Bone marrow (tissue), 2 donors: ENCODE measurements at regions not wholly inside any gene's neighbourhood (a gene's known extent, or its start where the extent isn't known, plus 50 kb on each side); places are given as distances from the start of the nearest gene placed in this dataset.
"Not testable (repeated sequence)": the region's sequence is repeated elsewhere in the genome, so short reads cannot be mapped to it uniquely, and the experiment has no call there.

ENCODE experiments used
- DNase-seq, 2 donors: peaks; one replicate each; lab custom pipeline; 2025; lab: John Stamatoyannopoulos, UW

DNA sequence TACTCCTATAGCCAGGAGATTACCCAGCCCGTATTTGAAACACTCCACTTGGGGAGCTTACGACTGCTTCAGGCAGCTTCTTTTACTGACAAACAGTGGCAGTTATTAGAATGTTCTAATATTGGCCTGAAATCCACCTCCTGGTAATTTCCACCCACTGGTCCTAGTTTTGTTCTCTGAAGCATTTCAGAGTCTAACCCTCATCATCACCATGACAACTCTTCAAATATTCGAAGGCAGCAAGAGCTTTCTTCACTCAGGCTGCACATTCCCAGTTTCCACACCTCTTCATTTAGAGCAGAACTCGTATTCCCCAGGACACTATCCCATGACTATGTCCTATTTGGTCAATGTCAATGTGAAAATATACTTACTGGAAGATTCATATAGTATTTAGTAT lies 325.6 kb downstream of the UBE3D start:
- DNase-seq = no peak

DNA sequence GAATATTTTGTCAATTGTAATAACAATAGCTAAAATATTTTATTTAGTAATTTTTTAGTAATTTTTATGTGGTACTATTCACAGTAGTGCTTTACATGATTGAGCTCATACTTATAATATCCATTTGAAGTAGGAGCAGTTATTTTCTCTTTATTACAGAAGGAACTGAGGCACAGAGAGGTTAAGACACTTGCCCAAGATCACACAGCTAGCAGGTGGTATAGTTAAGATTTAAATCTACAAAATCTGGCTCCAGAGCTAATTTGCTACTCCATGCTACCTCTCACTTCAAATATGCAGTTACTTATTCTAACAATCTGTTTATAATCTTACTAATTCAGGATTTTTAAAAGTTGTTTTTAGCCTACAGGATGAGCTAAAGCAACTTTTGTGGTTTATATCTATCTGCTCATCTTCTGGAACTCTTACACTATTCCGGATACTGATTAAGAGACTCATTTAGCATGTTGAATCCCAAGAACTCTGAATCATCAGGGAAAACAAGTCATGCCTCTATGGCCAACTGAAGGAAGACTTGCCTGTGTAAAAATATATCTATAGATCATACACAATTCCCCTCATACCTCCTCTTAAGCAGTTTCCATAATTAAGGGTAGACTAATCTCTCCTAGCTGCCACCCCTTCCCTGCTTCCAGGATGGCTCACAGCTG lies 324.2 kb downstream of the UBE3D start:
- DNase-seq = no peak

DNA sequence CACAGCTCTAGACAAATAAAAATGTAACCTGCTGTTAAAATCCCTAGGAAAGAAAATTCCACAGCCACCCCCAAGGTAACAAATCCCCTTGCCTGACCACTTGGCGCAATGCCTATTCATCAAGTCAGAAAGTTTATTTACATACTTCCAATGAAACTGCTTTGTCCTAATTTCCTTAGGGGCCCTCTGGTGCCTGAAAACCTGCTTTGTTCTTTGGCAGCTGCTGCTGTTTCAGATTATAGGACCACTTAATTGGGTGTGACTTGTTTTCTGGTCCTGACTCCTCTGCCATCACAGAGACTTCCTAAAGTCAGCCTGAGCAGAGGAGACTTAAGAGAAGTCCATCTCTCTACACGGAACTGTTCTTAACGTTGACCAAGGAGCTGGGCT lies 323.6 kb downstream of the UBE3D start:
- no peak for DNase-seq

DNA sequence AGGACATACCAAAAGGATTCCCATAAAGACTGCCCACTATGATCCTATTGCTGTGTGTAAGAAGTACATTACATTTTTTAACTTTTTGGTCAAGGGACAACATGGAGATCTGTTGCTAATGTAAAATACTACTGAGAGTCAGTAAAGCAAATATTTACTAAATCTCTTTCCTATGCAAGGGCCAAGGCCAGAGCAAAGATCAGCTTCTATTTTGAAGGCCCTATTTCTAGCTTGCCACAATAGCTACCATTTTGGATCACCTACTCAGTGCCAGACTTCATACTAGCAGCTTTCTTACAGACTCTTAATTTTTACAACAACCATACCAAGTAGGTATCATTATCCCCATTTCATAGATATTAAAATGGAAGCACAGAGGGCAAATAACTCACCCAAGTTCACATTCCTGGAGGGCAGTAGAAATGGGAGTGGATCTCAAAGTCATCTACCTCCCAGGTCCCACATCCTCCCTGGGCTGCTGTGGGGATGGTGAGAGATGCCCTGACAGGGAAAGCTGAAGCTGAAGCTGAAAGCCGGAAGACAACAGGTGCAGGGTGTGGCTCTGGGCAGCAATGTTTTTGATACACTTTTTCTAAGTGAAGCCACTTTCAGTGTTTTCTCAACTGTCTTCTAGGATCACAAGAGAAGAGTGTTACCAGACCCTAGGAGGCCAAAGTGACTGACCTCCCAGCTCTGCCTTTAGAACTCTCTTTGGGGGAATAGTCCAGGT lies 321.2 kb downstream of the UBE3D start:
- no peak for DNase-seq

DNA sequence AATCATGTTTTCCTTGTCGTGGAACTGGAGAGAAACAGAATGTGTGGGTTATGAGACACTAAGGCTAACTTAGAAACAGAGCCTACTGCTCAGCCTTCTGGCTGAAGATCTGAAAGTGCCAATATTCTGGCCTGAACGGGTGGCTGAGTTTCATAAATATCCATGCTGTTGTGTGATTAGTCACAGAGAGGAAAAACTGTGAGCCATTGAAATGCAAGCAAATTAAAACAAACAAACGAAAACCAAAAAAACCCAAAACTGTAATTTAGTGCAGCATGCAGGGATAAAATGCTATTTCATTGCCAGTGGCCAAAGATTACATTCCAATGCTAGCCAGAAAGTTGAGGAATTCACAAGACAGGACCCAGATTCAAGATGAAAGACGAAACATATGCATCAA lies 315.1 kb downstream of the UBE3D start:
- DNase-seq = no peak

DNA sequence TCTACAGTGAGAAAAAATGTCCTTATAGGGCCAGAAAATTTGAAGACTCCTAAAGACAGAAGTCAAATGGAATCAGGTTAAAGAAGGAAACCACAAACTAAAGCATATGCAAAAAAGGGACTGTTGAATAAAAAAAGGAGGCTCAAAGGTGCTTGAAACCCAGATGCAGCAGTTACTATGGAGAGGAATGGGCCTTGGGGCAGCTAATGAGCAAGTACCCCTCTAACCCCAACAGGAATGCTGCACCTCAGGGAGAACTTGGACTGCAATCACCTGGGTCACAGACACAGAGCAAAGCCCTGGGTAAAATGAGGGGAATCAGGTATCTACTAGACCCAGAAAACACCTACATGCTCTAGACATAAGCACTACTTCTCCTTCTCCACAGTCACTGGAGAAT lies 313.9 kb downstream of the UBE3D start:
- no peak for DNase-seq

DNA sequence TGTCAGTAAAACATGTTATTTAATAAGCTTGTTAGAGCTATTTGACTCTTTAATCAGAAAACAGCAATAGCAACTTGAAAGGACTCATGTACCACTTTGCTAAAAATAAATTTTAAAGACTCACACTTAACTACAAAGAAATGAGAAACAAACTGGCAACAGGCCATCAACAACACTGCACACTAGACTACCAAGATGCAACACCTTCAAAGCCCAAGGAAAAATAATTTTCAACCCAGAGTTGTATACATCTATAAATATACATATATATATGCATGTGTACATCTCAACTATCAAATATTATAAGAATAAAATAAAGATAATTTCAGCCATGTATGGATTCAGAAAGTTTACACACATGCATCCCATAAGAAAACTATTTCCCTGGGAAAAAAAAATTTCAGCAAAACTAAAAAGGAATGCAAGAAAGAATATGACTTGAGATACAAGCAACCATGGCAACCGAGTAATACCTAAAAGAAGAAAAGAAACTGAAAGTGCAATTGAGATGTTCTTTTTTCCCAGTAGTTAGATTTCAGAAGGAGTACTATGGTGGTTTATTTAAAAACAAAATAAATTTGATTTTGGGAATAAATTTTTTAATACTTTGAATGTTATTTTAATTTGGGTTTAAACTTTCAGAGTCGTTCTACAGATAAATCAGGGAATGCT lies 303.8 kb downstream of the UBE3D start:
- DNase-seq = no peak

DNA sequence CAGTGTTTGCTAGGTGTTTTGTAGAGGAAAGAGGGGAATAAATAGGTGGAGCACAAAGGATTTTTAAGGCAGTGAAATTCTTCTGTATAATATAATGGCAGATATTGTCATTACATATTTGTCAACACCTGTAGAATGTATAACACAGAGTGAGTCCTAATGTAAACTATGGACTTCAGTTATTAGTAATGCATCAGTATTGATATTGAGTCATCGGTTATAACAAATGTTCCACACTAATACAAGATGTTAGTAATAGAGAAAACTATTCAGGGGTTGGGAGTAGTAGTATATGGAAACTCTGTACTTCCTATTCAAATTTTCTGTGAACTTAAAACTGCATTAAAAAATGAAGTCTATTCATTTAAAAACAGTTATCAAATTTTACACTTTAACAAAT lies 299.2 kb downstream of the UBE3D start:
- no peak for DNase-seq

DNA sequence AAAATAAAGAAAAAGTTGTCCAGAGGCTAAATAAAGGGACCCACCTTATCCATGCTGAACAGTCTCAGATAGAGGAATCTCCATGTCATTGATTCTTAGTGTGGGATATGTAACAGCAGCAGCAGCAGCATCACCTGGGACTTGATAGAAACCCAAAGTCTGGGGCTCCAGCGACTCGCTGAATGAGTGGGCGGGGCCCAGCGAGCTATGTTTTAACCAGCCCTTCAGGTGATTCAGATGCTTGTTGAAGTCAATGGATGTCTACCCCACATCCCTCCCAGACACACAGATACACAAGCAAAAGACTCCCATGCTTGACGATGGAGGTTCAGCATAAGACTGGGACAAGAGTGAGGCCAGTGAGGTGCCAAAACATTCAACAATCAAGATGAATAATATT lies 298.6 kb downstream of the UBE3D start:
- DNase-seq = no peak

DNA sequence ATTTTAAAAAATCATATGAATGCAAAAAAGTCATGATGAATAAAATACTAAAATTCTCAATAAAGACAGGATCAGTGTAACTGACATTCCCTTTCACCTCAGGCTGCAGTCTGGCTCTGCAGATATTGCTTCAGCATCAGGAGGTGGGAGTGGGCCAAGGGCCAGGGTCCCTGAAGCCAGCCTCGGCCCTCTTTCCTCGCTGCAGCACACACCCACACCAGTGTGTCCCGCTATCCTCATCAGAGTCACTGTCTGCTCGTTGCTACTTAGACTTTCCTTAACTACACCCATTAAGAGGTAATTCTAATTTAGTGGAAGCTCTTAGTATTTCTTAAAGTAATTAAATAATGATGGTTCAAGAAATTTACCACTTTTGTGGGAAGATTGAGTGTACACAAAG lies 298.2 kb downstream of the UBE3D start:
- no peak for DNase-seq

DNA sequence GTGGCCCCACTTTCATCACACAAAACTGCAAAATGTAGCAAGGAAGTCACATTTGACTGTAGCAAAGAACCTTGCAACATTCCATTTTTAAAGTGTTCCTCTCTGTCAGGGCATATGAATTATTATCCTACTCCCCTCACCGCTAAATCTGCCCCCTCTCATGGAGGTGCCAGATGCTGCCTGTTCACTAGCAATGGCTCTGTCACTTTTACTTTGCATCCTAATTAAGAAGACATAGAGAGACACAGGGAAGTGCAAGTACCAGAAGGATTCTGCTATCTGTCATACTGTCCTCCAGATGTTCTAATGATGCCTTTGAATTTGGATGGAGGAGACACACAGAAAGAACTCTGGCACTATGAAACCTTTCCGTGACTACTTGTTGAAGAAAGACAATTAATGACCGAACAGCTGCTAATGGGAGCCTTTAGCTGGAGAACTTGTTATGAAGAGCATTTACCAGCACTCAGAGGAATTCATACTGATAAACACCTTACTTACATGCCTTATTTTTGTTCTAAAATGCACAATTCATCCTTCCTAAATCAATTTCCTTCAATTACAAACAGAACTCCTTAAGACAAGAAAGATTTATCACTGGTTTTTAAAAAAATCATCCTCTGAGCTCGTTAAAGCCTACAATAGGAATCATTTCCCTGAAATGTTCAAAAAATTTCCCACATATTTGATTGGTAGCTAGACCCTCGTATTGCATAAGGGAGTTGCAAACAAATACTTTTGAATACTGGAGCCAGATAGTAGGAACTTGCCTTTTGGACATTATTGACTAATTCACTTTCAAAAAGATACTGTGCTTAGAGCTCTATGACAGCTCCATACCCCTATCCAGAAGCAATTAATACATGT lies 292.6 kb downstream of the UBE3D start:
- DNase-seq = no peak

DNA sequence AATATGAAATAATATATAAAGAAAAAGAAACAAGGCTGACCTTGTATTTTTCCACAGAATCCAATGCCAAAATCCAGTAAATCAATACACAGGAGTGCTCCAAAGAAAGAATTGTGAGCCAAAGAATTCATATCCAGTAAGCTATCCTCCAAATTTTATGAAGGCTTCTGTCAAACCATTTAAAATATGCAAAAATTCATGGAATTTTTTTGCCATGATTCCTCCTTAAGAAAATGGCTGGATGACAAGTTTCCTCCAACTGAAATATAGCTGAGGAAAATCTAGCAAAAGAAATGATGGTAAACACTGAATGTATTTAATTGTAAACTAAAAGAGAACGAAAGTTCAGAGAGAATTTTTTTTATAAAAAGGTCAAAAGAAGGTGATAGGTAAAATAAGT lies 290.3 kb downstream of the UBE3D start:
- no peak for DNase-seq

DNA sequence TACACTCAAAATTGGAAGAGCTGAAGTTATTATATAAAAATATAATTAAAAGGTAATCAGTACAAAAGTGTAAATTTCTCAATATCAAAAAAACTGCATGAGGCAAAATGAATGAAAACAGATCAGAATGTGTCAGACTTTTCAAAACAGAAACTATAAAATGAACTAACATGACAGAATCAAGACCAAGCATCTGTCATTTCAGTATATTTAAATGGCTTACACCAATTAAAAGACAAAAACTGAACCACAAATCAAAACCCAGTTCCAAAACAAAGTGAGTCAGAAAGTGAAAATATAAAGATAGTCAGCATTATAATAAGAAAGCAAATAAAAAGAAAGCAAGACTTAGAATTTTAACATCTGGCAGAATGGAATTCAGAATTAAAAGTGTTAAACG lies 289.7 kb downstream of the UBE3D start:
- DNase-seq = no peak

DNA sequence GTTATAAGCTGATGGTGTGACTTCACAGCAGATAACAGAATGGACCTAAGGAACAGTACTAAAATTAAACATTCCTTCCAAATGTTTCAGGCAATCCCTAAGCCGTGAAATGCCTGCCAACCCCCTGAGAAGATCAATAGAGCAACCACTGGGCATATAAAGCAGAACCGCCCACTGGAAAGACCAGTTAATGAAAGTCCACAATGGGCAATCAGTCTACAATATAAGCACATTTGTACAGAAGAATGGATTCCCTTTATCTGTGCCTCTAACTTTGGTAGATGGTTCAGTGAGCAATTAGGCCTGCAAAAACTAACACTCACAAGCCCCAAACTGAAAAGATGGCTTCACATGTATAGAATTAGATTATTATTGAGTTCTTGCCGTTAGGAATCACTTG lies 286.6 kb downstream of the UBE3D start:
- DNase-seq = no peak

DNA sequence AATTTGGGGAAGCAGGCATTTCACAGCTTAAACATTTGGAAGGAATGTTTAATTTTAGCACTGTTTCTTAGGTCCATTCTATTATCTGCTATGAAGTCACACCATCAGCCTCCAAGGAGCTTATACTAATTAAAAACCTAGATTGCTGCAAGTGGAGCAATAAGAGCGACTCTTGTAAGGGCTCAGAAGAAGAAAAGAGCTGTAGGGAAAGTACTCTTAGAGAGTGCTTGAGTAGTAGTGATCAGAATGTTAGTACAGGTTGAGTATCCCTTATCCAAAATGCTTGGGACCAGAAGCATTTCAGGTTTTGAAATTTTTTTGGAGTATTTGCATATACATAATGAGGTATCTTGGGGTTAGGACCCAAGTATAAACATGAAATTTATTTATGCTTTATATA lies 285.3 kb downstream of the UBE3D start:
- DNase-seq = no peak

DNA sequence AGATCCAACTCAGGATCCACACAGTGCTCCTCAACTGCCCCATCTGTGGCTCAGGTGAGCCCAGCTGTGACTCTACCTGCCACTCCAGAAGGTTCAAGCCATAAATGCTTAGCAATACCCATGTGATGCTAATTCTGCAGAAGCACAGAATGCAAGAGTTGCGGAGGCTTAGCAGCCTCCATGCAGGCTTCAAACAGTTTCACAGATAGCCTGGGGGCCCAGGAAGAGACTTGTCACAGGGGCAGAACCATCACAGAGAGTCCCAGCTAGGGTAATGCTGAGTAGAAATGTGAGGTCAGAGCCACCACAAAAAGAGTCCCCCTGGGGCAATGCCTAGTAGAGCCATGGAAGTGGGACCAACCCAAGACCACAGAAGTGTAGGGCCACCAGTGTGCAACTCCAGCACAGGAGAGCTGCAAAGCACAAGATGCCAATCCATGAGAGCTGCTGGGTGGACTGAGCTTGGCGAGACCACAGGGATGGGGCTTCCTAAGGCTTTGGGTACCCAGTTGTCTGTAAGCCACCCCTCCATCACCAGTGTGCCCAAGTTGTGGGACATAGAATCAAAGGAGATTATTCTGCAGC lies 283.9 kb downstream of the UBE3D start:
- DNase-seq = no peak

DNA sequence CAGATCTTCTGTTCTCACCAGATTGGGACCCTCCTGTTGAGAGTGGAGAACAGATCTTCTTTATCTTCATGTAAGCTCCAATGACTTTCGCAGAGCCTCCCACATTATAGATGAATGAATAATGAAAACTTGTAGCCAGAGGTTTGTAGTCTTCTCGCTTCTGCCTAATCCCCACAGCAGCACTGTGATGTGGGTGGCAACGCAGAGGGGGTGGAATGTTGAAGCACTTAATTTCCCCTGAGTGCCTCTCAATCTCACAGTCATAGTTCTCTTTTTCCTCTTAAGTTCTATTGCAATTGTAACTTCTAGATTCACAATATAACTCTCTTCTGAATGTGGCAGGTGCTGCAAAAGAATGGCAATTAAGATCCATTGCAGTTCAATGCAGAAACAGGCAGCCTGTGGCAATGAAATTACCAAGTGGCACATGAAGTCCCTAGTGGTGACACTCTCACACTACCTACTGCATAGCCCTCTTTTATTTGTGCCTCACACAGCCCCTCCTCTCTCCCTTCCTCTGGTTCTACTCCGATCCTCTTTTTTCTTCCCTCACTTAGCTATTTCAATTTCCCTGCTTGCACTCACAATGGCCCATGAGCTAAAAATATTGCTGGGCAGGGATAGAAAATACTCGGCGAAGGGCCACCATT lies 281.9 kb downstream of the UBE3D start:
- no peak for DNase-seq

DNA sequence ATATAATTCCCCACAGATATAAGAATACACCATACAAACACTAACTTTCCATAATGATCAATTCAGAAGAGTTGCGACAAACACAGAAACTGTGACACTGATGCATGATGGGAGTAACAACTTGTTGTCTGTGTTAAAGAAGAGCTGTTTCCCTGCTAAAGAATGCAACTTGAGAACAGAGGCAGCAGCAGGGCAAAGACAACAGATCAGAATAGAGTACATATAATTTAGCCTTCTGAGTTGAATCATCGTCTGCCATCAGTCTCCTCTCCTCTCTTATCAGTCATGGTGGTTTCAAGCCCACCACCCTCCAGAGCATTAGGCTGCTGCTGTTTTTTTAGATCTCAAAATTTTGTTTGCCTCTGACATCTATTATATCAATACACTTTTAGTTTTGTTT lies 280.4 kb downstream of the UBE3D start:
- DNase-seq = no peak

DNA sequence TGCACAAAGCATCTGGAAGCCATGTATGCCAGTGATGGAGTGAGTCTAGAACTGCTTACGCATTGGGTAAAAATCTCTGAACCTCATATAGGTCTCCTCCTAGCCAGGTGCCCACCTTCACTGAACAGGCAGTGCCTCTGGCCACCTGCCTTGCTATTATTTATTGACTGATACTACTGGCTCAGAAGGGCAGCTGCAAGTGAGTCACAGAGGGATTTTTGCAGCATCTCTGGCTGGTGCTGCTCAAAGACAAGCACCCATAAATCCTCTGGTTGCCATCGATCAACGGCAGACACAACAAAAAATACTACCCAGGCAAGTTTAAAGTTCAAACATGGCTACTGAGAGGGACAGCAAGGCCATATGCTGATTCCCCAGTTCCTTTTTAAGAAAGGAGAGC lies 279.4 kb downstream of the UBE3D start:
- no peak for DNase-seq

DNA sequence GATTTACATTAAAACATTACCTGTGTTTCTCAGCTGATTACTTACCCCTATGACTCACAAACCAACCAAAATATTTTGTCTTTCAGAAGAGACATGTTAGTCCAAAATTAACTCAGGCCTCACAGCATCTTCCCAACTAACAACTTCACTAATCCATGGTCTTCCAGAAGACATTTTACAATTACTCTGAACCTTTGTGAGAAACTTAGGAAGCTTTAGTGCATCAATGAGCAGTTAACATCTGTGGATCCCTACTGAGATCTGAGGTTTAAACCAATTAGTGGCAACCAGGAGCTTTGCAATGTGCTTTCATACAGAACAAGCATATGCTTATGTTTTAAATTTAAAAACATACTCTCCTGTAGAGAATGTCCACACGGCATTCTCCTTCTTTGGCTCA lies 269.7 kb downstream of the UBE3D start:
- DNase-seq = no peak

DNA sequence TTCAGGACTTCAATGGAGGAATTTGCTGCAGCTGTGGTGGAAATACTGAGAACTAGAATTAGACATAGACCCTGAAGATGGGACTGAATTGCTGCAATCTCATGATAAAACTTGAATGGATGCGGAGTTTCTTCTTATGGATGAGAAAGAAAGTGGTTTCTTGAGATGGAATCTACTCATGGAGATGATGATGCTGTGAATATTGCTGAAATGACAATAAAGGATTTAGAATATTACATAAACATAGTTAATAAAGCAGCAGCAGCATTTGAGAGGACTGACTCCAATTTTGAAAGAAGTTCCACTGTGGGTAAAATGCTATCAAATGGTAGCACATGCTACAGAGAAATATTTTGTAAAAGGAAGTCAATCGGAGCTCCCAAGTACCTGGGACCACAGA lies 264.6 kb downstream of the UBE3D start:
- no peak for DNase-seq

DNA sequence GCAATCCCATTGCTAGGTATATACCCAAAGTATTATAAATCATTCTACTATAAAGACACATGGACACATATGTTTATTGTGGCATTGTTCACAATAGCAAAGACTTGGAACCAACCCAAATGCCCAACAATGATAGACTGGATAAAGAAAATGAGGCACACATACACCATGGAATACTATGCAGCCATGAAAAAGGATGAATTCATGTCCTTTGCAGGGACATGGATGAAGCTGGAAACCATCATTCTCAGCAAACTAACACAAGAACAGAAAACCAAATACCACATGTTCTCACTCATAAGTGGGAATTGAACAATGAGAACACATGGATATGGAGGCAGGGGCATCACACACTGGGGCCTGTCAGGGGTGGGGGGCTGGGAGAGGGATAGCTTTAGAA lies 249.4 kb downstream of the UBE3D start:
- not testable (repeated sequence) for DNase-seq
